ENCODE measurements at regions not wholly inside any gene's neighbourhood (a gene's known extent, or its start where the extent isn't known, plus 50 kb on each side); places are given as distances from the start of the nearest gene placed in this dataset.
"Not testable (repeated sequence)": the region's sequence is repeated elsewhere in the genome, so short reads cannot be mapped to it uniquely, and the experiment has no call there.

- DNase-seq (ENCODE audit: insufficient read length, low spot score) (no peak), FAIRE-seq (no peak)
These were observed 528.5 kb upstream of the CRIM1 start for GRCh38 chr2:35827086-35827485.

- DNase-seq (ENCODE audit: insufficient read length, low spot score) (no peak), FAIRE-seq (no peak)
These were observed 532.9 kb upstream of the CRIM1 start for GRCh38 chr2:35822716-35823115.

GRCh38 chr2:35821675-35822074 is 533.9 kb upstream of the CRIM1 start:
- DNase-seq (ENCODE audit: insufficient read length, low spot score): no peak
- FAIRE-seq: no peak

- no peak for FAIRE-seq
- DNase-seq (ENCODE audit: insufficient read length, low spot score): no peak
These were observed 535.2 kb upstream of the CRIM1 start for GRCh38 chr2:35820391-35820790.

GRCh38 chr2:35819033-35819432 is 536.5 kb upstream of the CRIM1 start:
- DNase-seq (ENCODE audit: insufficient read length, low spot score) (no peak), FAIRE-seq (no peak)

- not testable (repeated sequence) for DNase-seq (ENCODE audit: insufficient read length, low spot score)
These were observed 537.2 kb upstream of the CRIM1 start for GRCh38 chr2:35818359-35818758.

GRCh38 chr2:35814597-35814996 is 541.0 kb upstream of the CRIM1 start:
- FAIRE-seq; DNase-seq (ENCODE audit: insufficient read length, low spot score): not testable (repeated sequence)

More at GRCh38 chr2:35818359-35818758, 537.2 kb upstream of the CRIM1 start:
- not testable (repeated sequence) for FAIRE-seq

- no peak for DNase-seq (ENCODE audit: insufficient read length, low spot score)
- no peak for FAIRE-seq
These were observed 552.5 kb upstream of the CRIM1 start for GRCh38 chr2:35803126-35803525.

GRCh38 chr2:35794796-35795450 is 560.7 kb upstream of the CRIM1 start:
- DNase-seq (ENCODE audit: insufficient read length, low spot score) (no peak), FAIRE-seq (no peak)

GRCh38 chr2:35790292-35790691 is 565.3 kb upstream of the CRIM1 start:
- no peak for DNase-seq (ENCODE audit: insufficient read length, low spot score)
- no peak for FAIRE-seq

GRCh38 chr2:35788543-35788942 is 567.0 kb upstream of the CRIM1 start:
- FAIRE-seq (no peak), DNase-seq (ENCODE audit: insufficient read length, low spot score) (no peak)

- DNase-seq (ENCODE audit: insufficient read length, low spot score): no peak
- FAIRE-seq: no peak
These were observed 568.1 kb upstream of the CRIM1 start for GRCh38 chr2:35787302-35788031.

- no peak for FAIRE-seq
These were observed 570.0 kb upstream of the CRIM1 start for GRCh38 chr2:35785564-35785963.

GRCh38 chr2:35784777-35785176 is 570.8 kb upstream of the CRIM1 start:
- FAIRE-seq (no peak), DNase-seq (ENCODE audit: insufficient read length, low spot score) (no peak)

More at GRCh38 chr2:35785564-35785963, 570.0 kb upstream of the CRIM1 start:
- no peak for DNase-seq (ENCODE audit: insufficient read length, low spot score)

GRCh38 chr2:35783723-35784122 is 571.9 kb upstream of the CRIM1 start:
- DNase-seq (ENCODE audit: insufficient read length, low spot score) (no peak), FAIRE-seq (no peak)

- FAIRE-seq (no peak), DNase-seq (ENCODE audit: insufficient read length, low spot score) (no peak)
These were observed 614.0 kb upstream of the CRIM1 start for GRCh38 chr2:35741556-35741955.

- DNase-seq (ENCODE audit: insufficient read length, low spot score): no peak
- no peak for FAIRE-seq
These were observed 623.9 kb upstream of the CRIM1 start for GRCh38 chr2:35731674-35732073.

GRCh38 chr2:35714883-35715282 is 640.7 kb upstream of the CRIM1 start:
- no peak for FAIRE-seq
- no peak for DNase-seq (ENCODE audit: insufficient read length, low spot score)

- DNase-seq (ENCODE audit: insufficient read length, low spot score) (no peak), FAIRE-seq (no peak)
These were observed 647.1 kb upstream of the CRIM1 start for GRCh38 chr2:35708411-35708923.

GRCh38 chr2:35688309-35688708 is 667.3 kb upstream of the CRIM1 start:
- no peak for DNase-seq (ENCODE audit: insufficient read length, low spot score)
- no peak for FAIRE-seq

- no peak for FAIRE-seq
- no peak for DNase-seq (ENCODE audit: insufficient read length, low spot score)
These were observed 703.8 kb upstream of the CRIM1 start for GRCh38 chr2:35651688-35652323.

- DNase-seq (ENCODE audit: insufficient read length, low spot score) (no peak), FAIRE-seq (no peak)
These were observed 740.9 kb upstream of the CRIM1 start for GRCh38 chr2:35614640-35615039.
